Skeletal muscle satellite cell (primary cell): ENCODE measurements at regions not wholly inside any gene's neighbourhood (a gene's known extent, or its start where the extent isn't known, plus 50 kb on each side); places are given as distances from the start of the nearest gene placed in this dataset.

Experiments used
- H3K27me3 ChIP-seq: 2 replicates; pipeline ENCODE4 v1.7.0; 2013; ENCODE audit warnings: low read length; ENCODE audit not compliant: control insufficient read depth, insufficient read depth
- H3K36me3 ChIP-seq: 2 replicates; pipeline ENCODE4 v1.7.0; 2013; ENCODE audit warnings: mild to moderate bottlenecking, control low read depth, low read length; ENCODE audit not compliant: insufficient read depth
- H3K4me1 ChIP-seq: 2 replicates; pipeline ENCODE4 v1.7.0; 2013; ENCODE audit warnings: low read length; ENCODE audit not compliant: control insufficient read depth, insufficient read depth
- H3K4me2 ChIP-seq: 2 replicates; pipeline ENCODE4 v1.7.0; 2013; ENCODE audit warnings: mild to moderate bottlenecking, low read length
- H3K4me3 ChIP-seq: 2 replicates; pipeline ENCODE4 v1.7.0; 2013; ENCODE audit warnings: low read length
- H3K9ac ChIP-seq: 2 replicates; pipeline ENCODE4 v1.7.0; 2013; ENCODE audit warnings: mild to moderate bottlenecking, low read depth, low read length, moderate library complexity
- H3K9me3 ChIP-seq: replicated peaks from 2 replicates; pipeline ENCODE4 v1.7.0; 2013; ENCODE audit warnings: mild to moderate bottlenecking, control low read depth, low read length

- Histone ChIP-seq H3K36me3 (no peaks in the 10 kb centered on the region), H3K9me3 (peaks cover 11% of the 10 kb centered on the region), H3K4me2 (no peak overlapping the region), H3K9ac (no peak overlapping the region), H3K27me3 (no peaks in the 10 kb centered on the region), H3K4me3 (no peak overlapping the region), H3K4me1 (no peaks in the 10 kb centered on the region)
Measured at GRCh38 chr14:105864116-105864515, 337.7 kb downstream of the TMEM121 start.

GRCh38 chr14:105864651-105865265, 338.4 kb downstream of the TMEM121 start:
- Histone ChIP-seq H3K4me3 (no peak overlapping the region), H3K36me3 (no peaks in the 10 kb centered on the region), H3K4me2 (no peak overlapping the region), H3K9me3 (peaks cover 11% of the 10 kb centered on the region), H3K27me3 (no peaks in the 10 kb centered on the region), H3K4me1 (no peaks in the 10 kb centered on the region), H3K9ac (no peak overlapping the region)

GRCh38 chr14:105865266-105865903, 339.0 kb downstream of the TMEM121 start:
- Histone ChIP-seq H3K36me3 (no peaks in the 10 kb centered on the region), H3K4me3 (no peak overlapping the region), H3K27me3 (no peaks in the 10 kb centered on the region), H3K4me1 (no peaks in the 10 kb centered on the region), H3K9me3 (peaks cover 8% of the 10 kb centered on the region), H3K4me2 (no peak overlapping the region), H3K9ac (no peak overlapping the region)

GRCh38 chr14:105865904-105866840, 339.8 kb downstream of the TMEM121 start:
- Histone ChIP-seq H3K4me2 (no peak overlapping the region), H3K9ac (no peak overlapping the region), H3K4me1 (no peaks in the 10 kb centered on the region), H3K36me3 (no peaks in the 10 kb centered on the region), H3K4me3 (no peak overlapping the region), H3K27me3 (no peaks in the 10 kb centered on the region), H3K9me3 (peaks cover 3% of the 10 kb centered on the region)

- no peaks in the 10 kb centered on the region for H3K36me3 ChIP-seq
- H3K9ac ChIP-seq, result no peak overlapping the region
- H3K4me2 ChIP-seq, result no peak overlapping the region
- H3K4me3 ChIP-seq, result no peak overlapping the region
- no peaks in the 10 kb centered on the region for H3K27me3 ChIP-seq
- peaks cover 2% of the 10 kb centered on the region for H3K9me3 ChIP-seq
- no peaks in the 10 kb centered on the region for H3K4me1 ChIP-seq
Measured at GRCh38 chr14:105866841-105867321, 340.5 kb downstream of the TMEM121 start.

- no peaks in the 10 kb centered on the region for H3K27me3 ChIP-seq
- no peaks in the 10 kb centered on the region for H3K9me3 ChIP-seq
- H3K4me2 ChIP-seq, result no peak overlapping the region
- no peaks in the 10 kb centered on the region for H3K4me1 ChIP-seq
- no peak overlapping the region for H3K4me3 ChIP-seq
- H3K36me3 ChIP-seq, result no peaks in the 10 kb centered on the region
- H3K9ac ChIP-seq, result no peak overlapping the region
Measured at GRCh38 chr14:105867961-105868599, 341.7 kb downstream of the TMEM121 start.

GRCh38 chr14:105871590-105871989, 345.2 kb downstream of the TMEM121 start:
- no peak overlapping the region for H3K4me2 ChIP-seq

GRCh38 chr14:105873870-105874512, 347.6 kb downstream of the TMEM121 start:
- H3K9ac ChIP-seq, result no peak overlapping the region
- H3K4me1 ChIP-seq, result no peaks in the 10 kb centered on the region
- H3K9me3 ChIP-seq, result peaks cover 3% of the 10 kb centered on the region
- H3K27me3 ChIP-seq, result no peaks in the 10 kb centered on the region
- H3K4me2 ChIP-seq, result no peak overlapping the region
- no peaks in the 10 kb centered on the region for H3K36me3 ChIP-seq
- no peak overlapping the region for H3K4me3 ChIP-seq

More at GRCh38 chr14:105871590-105871989, 345.2 kb downstream of the TMEM121 start:
- no peaks in the 10 kb centered on the region for H3K4me1 ChIP-seq
- H3K9me3 ChIP-seq, result no peaks in the 10 kb centered on the region
- H3K4me3 ChIP-seq, result no peak overlapping the region
- H3K9ac ChIP-seq, result no peak overlapping the region
- no peaks in the 10 kb centered on the region for H3K27me3 ChIP-seq
- H3K36me3 ChIP-seq, result no peaks in the 10 kb centered on the region

- no peak overlapping the region for H3K9ac ChIP-seq
- H3K4me1 ChIP-seq, result no peaks in the 10 kb centered on the region
- no peaks in the 10 kb centered on the region for H3K27me3 ChIP-seq
- no peaks in the 10 kb centered on the region for H3K36me3 ChIP-seq
- H3K9me3 ChIP-seq, result peaks cover 9% of the 10 kb centered on the region
- H3K4me3 ChIP-seq, result no peak overlapping the region
- no peak overlapping the region for H3K4me2 ChIP-seq
Measured at GRCh38 chr14:105876158-105876557, 349.8 kb downstream of the TMEM121 start.

- no peaks in the 10 kb centered on the region for H3K4me1 ChIP-seq
- H3K4me3 ChIP-seq, result no peak overlapping the region
- no peak overlapping the region for H3K9ac ChIP-seq
- H3K9me3 ChIP-seq, result peaks cover 9% of the 10 kb centered on the region
- no peak overlapping the region for H3K4me2 ChIP-seq
- H3K27me3 ChIP-seq, result no peaks in the 10 kb centered on the region
- no peaks in the 10 kb centered on the region for H3K36me3 ChIP-seq
Measured at GRCh38 chr14:105876829-105877228, 350.4 kb downstream of the TMEM121 start.

GRCh38 chr14:105877645-105878044, 351.3 kb downstream of the TMEM121 start:
- Histone ChIP-seq H3K4me3 (no peak overlapping the region), H3K36me3 (no peaks in the 10 kb centered on the region), H3K4me2 (no peak overlapping the region), H3K9ac (no peak overlapping the region), H3K4me1 (no peaks in the 10 kb centered on the region), H3K27me3 (no peaks in the 10 kb centered on the region), H3K9me3 (peaks cover 9% of the 10 kb centered on the region)
